GM21360 (cell line): ENCODE measurements at regions not wholly inside any gene's neighbourhood (a gene's known extent, or its start where the extent isn't known, plus 50 kb on each side); places are given as distances from the start of the nearest gene placed in this dataset.
"Not testable (repeated sequence)": the region's sequence is repeated elsewhere in the genome, so short reads cannot be mapped to it uniquely, and the experiment has no call there.

Source experiments
- ATAC-seq: cut with Tn5 transposase; IDR thresholded peaks from one replicate; pipeline ENCODE4 v1.9.1; 2021; ENCODE audit warnings: mild to moderate bottlenecking, moderate library complexity; ENCODE audit not compliant: unreplicated experiment

- no peak for ATAC-seq
Measured at GRCh38 chr14:66242001-66242400, 244.2 kb upstream of the CCDC196 start.

- no peak for ATAC-seq
Measured at GRCh38 chr14:66244834-66245233, 241.3 kb upstream of the CCDC196 start.

- ATAC-seq = no peak
Measured at GRCh38 chr14:66247662-66248193, 238.4 kb upstream of the CCDC196 start.

- no peak for ATAC-seq
Measured at GRCh38 chr14:66248256-66248655, 237.9 kb upstream of the CCDC196 start.

- ATAC-seq = no peak
Measured at GRCh38 chr14:66249544-66249943, 236.6 kb upstream of the CCDC196 start.

- ATAC-seq = no peak
Measured at GRCh38 chr14:66254038-66254437, 232.1 kb upstream of the CCDC196 start.

GRCh38 chr14:66268802-66269334 is 217.3 kb upstream of the CCDC196 start:
- no peak for ATAC-seq

GRCh38 chr14:66272221-66272620 is 213.9 kb upstream of the CCDC196 start:
- ATAC-seq = no peak

- ATAC-seq = no peak
Measured at GRCh38 chr14:66273261-66273832, 212.8 kb upstream of the CCDC196 start.

GRCh38 chr14:66278418-66278817 is 207.8 kb upstream of the CCDC196 start:
- not testable (repeated sequence) for ATAC-seq

- no peak for ATAC-seq
Measured at GRCh38 chr14:66281036-66281776, 205.0 kb upstream of the CCDC196 start.

GRCh38 chr14:66284346-66284745 is 201.8 kb upstream of the CCDC196 start:
- no peak for ATAC-seq

GRCh38 chr14:66288511-66288910 is 197.7 kb upstream of the CCDC196 start:
- ATAC-seq = no peak

GRCh38 chr14:66291756-66292155 is 194.4 kb upstream of the CCDC196 start:
- no peak for ATAC-seq

GRCh38 chr14:66293533-66294105 is 192.6 kb upstream of the CCDC196 start:
- ATAC-seq = no peak

- no peak for ATAC-seq
Measured at GRCh38 chr14:66295386-66295785, 190.8 kb upstream of the CCDC196 start.

- no peak for ATAC-seq
Measured at GRCh38 chr14:66300886-66301285, 185.3 kb upstream of the CCDC196 start.

- no peak for ATAC-seq
Measured at GRCh38 chr14:66306101-66306500, 180.1 kb upstream of the CCDC196 start.

GRCh38 chr14:66311058-66311457 is 175.1 kb upstream of the CCDC196 start:
- ATAC-seq = no peak

- no peak for ATAC-seq
Measured at GRCh38 chr14:66311990-66312389, 174.2 kb upstream of the CCDC196 start.

GRCh38 chr14:66312451-66312850 is 173.7 kb upstream of the CCDC196 start:
- no peak for ATAC-seq

- ATAC-seq = no peak
Measured at GRCh38 chr14:66315098-66315497, 171.1 kb upstream of the CCDC196 start.
